ENCODE measurements at regions not wholly inside any gene's neighbourhood (a gene's known extent, or its start where the extent isn't known, plus 50 kb on each side); places are given as distances from the start of the nearest gene placed in this dataset.

GRCh38 chr2:43123028-43123427, 103.4 kb downstream of the ZFP36L2 start:
- no peak overlapping the region for H3K4me3 ChIP-seq (ENCODE audit: low read depth, low read length)
- no peak for TF ChIP-seq CTCF (IDR thresholded peaks at IDR 0.05; ENCODE audit: insufficient read depth, low read length, poor library complexity, severe bottlenecking)
- H3K27me3 ChIP-seq (ENCODE audit: control insufficient read depth, insufficient read depth, low read length) = no peaks in the 10 kb centered on the region
- H3K36me3 ChIP-seq (ENCODE audit: control insufficient read depth, insufficient read depth, low read length) = no peaks in the 10 kb centered on the region
- DNase-seq (ENCODE audit: low read depth) = no peak

- Histone ChIP-seq H3K4me3 (ENCODE audit: low read depth, low read length) (no peak overlapping the region), H3K36me3 (ENCODE audit: control insufficient read depth, insufficient read depth, low read length) (no peaks in the 10 kb centered on the region), H3K27me3 (ENCODE audit: control insufficient read depth, insufficient read depth, low read length) (no peaks in the 10 kb centered on the region)
- no peak for DNase-seq (ENCODE audit: low read depth)
- TF ChIP-seq CTCF (IDR thresholded peaks at IDR 0.05; ENCODE audit: insufficient read depth, low read length, poor library complexity, severe bottlenecking) = no peak
These were observed 104.7 kb downstream of the ZFP36L2 start for GRCh38 chr2:43121580-43122314.

GRCh38 chr2:43119303-43119702, 107.1 kb downstream of the ZFP36L2 start:
- H3K36me3 ChIP-seq (ENCODE audit: control insufficient read depth, insufficient read depth, low read length) = no peaks in the 10 kb centered on the region
- H3K27me3 ChIP-seq (ENCODE audit: control insufficient read depth, insufficient read depth, low read length) = no peaks in the 10 kb centered on the region
- no peak for DNase-seq (ENCODE audit: low read depth)
- no peak for TF ChIP-seq CTCF (IDR thresholded peaks at IDR 0.05; ENCODE audit: insufficient read depth, low read length, poor library complexity, severe bottlenecking)
- H3K4me3 ChIP-seq (ENCODE audit: low read depth, low read length) = no peak overlapping the region

- no peak overlapping the region for H3K4me3 ChIP-seq (ENCODE audit: low read depth, low read length)
- H3K27me3 ChIP-seq (ENCODE audit: control insufficient read depth, insufficient read depth, low read length) = no peaks in the 10 kb centered on the region
- no peaks in the 10 kb centered on the region for H3K36me3 ChIP-seq (ENCODE audit: control insufficient read depth, insufficient read depth, low read length)
- DNase-seq (ENCODE audit: low read depth) = no peak
- no peak for TF ChIP-seq CTCF (IDR thresholded peaks at IDR 0.05; ENCODE audit: insufficient read depth, low read length, poor library complexity, severe bottlenecking)
These were observed 108.8 kb downstream of the ZFP36L2 start for GRCh38 chr2:43117521-43118143.

- no peaks in the 10 kb centered on the region for H3K27me3 ChIP-seq (ENCODE audit: control insufficient read depth, insufficient read depth, low read length)
- H3K36me3 ChIP-seq (ENCODE audit: control insufficient read depth, insufficient read depth, low read length) = no peaks in the 10 kb centered on the region
- no peak for DNase-seq (ENCODE audit: low read depth)
- TF ChIP-seq CTCF (IDR thresholded peaks at IDR 0.05; ENCODE audit: insufficient read depth, low read length, poor library complexity, severe bottlenecking) = no peak
- H3K4me3 ChIP-seq (ENCODE audit: low read depth, low read length) = no peak overlapping the region
These were observed 109.4 kb downstream of the ZFP36L2 start for GRCh38 chr2:43116988-43117387.
